Central memory CD8-positive, alpha-beta T cell (primary cell): ENCODE measurements at regions not wholly inside any gene's neighbourhood (a gene's known extent, or its start where the extent isn't known, plus 50 kb on each side); places are given as distances from the start of the nearest gene placed in this dataset.

Experiments
- ATAC-seq: fragments of 150-1000 bp; cut with Tn5 transposase; replicated peaks from 2 replicates; pipeline ENCODE4 v1.10.0; 2022; ENCODE audit warnings: mild to moderate bottlenecking, moderate FRiP score, moderate number of reproducible peaks; ENCODE audit not compliant: poor library complexity, severe bottlenecking; ENCODE audit errors: extremely low read depth
- DNase-seq, 2 donors: peaks; one replicate each; pipeline ENCODE4 v3.0.0; 2021; ENCODE audit warnings: low spot score in 2 of 2
- H3K27ac Mint-ChIP-seq: one replicate; pipeline ENCODE4 v1.8.0; 2022; ENCODE audit warnings: low read depth, mild to moderate bottlenecking, moderate library complexity, mixed read lengths
- H3K27me3 Mint-ChIP-seq: one replicate; pipeline ENCODE4 v1.8.0; 2022; ENCODE audit warnings: mixed read lengths
- H3K36me3 Mint-ChIP-seq: one replicate; pipeline ENCODE4 v1.8.0; 2022; ENCODE audit warnings: mild to moderate bottlenecking, moderate library complexity, mixed read lengths; ENCODE audit not compliant: insufficient read depth
- H3K4me1 Mint-ChIP-seq: one replicate; pipeline ENCODE4 v1.8.0; 2022; ENCODE audit warnings: mixed read lengths
- H3K4me3 Mint-ChIP-seq: one replicate; pipeline ENCODE4 v1.8.0; 2022; ENCODE audit warnings: mild to moderate bottlenecking, moderate library complexity, mixed read lengths
- H3K9me3 Mint-ChIP-seq: one replicate; pipeline ENCODE4 v1.8.0; 2022; ENCODE audit warnings: mixed read lengths

DNA sequence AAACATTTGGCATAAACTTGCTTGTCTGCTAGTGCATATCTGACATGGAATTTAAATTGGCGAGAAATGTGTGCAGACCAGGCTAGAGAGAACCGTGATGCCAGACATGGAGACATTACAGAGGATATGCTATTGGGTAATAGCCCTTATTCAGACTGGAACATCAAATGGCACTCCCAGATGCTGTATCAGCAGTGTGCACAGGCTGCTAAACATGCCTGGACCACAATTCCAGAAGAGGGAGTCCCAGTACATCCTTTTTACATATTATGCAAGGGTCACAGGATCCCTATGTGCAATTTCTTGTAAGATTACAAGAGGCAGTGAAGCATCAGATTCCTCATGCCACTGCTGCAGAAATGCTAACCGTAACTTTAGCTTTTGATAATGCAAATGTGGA is 354.5 kb upstream of the FOXG1 start:
- ATAC-seq: no peak
- Mint-ChIP-seq H3K9me3 (peaks cover 21% of the 10 kb centered on the region), H3K4me1 (no peaks in the 10 kb centered on the region), H3K4me3 (no peak overlapping the region), H3K36me3 (peaks cover 2% of the 10 kb centered on the region), H3K27ac (no peak overlapping the region), H3K27me3 (no peaks in the 10 kb centered on the region)
- DNase-seq: no peak

DNA sequence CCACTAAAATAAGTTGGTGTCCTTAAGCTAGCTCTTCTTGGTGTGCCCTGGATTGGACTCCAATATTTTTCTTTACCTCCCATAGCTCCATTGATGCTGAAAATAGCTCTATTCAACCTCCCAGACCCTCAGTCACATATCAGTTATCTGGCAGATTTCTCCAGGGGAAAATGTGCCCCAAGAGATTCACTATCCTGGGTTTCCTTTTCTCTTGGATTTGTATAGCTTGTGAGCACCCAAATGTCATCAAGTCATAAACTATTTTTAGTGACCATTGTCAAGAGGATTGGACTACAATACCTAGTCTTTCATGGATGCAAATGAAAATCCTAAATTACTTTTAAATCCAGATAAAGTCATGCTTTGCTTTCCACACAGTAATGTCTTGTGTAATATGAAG is 339.6 kb upstream of the FOXG1 start:
- no peak overlapping the region for H3K27ac Mint-ChIP-seq
- no peaks in the 10 kb centered on the region for H3K27me3 Mint-ChIP-seq
- ATAC-seq (no peak), DNase-seq (no peak)
- H3K4me1 Mint-ChIP-seq: no peaks in the 10 kb centered on the region
- peaks cover 8% of the 10 kb centered on the region for H3K9me3 Mint-ChIP-seq
- H3K36me3 Mint-ChIP-seq: peaks cover 2% of the 10 kb centered on the region
- no peak overlapping the region for H3K4me3 Mint-ChIP-seq

DNA sequence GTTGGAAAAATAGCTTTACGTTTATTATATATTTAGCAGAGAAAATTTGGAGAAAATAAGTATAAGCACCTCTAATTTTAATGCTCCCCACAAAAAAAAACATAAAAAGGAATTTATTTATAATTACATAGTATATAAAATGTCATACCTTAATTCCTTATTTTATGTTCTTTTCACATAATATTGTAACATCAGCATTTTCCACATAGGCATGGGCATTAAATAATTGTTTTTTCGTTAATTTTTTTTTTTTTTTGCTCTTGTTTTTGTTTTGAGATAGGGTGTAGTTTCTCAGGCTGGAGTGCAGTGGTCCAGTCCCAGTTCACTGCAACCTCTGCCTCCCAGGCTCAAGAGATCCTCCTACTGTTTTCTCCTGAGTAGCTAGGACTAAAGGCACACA is 329.8 kb upstream of the FOXG1 start:
- ATAC-seq (no peak), DNase-seq (no peak)
- Mint-ChIP-seq H3K4me1 (no peaks in the 10 kb centered on the region), H3K36me3 (no peaks in the 10 kb centered on the region), H3K27ac (no peak overlapping the region), H3K9me3 (peaks cover 18% of the 10 kb centered on the region), H3K27me3 (no peaks in the 10 kb centered on the region), H3K4me3 (no peak overlapping the region)

GRCh38 chr14:28461389-28461788 is 305.2 kb upstream of the FOXG1 start:
- H3K27me3 Mint-ChIP-seq: no peaks in the 10 kb centered on the region
- ATAC-seq (no peak), DNase-seq (no peak)
- H3K4me1 Mint-ChIP-seq: no peaks in the 10 kb centered on the region
- H3K9me3 Mint-ChIP-seq: peaks cover 34% of the 10 kb centered on the region
- no peak overlapping the region for H3K27ac Mint-ChIP-seq
- H3K4me3 Mint-ChIP-seq: no peak overlapping the region
- H3K36me3 Mint-ChIP-seq: no peaks in the 10 kb centered on the region

DNA sequence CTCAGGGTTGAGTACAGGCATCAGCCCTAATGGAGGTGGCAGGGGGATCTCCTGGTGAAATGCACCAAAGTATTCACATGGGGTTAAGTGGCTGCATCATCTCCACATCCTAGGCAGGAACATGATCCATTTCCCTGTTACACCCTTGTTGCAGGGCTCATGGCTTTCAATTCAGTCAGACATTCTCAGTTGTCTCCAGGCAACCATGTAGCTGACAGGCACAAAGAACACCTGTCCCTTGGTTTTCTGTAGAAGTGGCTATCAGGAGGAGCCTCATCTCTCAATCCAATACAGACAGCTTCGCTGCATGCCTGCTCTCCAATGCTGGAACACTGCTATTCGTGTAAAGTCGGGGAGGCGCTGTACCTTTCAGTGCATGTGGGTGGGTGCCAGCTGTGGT is 299.0 kb upstream of the FOXG1 start:
- Mint-ChIP-seq H3K27me3 (no peaks in the 10 kb centered on the region), H3K9me3 (peaks cover 24% of the 10 kb centered on the region), H3K27ac (no peak overlapping the region), H3K4me3 (no peak overlapping the region), H3K4me1 (no peaks in the 10 kb centered on the region), H3K36me3 (no peaks in the 10 kb centered on the region)
- ATAC-seq (no peak), DNase-seq (no peak)

- Mint-ChIP-seq H3K27me3 (no peaks in the 10 kb centered on the region), H3K4me3 (no peak overlapping the region)
- no peak for ATAC-seq
Observed at GRCh38 chr14:28468191-28469151, 298.1 kb upstream of the FOXG1 start.

GRCh38 chr14:28482251-28483040 is 284.1 kb upstream of the FOXG1 start:
- Mint-ChIP-seq H3K27me3 (no peaks in the 10 kb centered on the region), H3K9me3 (peaks cover 2% of the 10 kb centered on the region), H3K27ac (no peak overlapping the region), H3K4me1 (no peaks in the 10 kb centered on the region), H3K4me3 (no peak overlapping the region), H3K36me3 (no peaks in the 10 kb centered on the region)
- DNase-seq: no peak
- no peak for ATAC-seq

More at GRCh38 chr14:28468191-28469151, 298.1 kb upstream of the FOXG1 start:
- H3K36me3 Mint-ChIP-seq: peaks cover 1% of the 10 kb centered on the region
- peaks cover 23% of the 10 kb centered on the region for H3K9me3 Mint-ChIP-seq
- DNase-seq: no peak
- no peaks in the 10 kb centered on the region for H3K4me1 Mint-ChIP-seq
- no peak overlapping the region for H3K27ac Mint-ChIP-seq

- H3K4me1 Mint-ChIP-seq: no peaks in the 10 kb centered on the region
- H3K27me3 Mint-ChIP-seq: no peaks in the 10 kb centered on the region
- no peak for ATAC-seq
Observed at GRCh38 chr14:28483506-28483905, 283.1 kb upstream of the FOXG1 start.

GRCh38 chr14:28488684-28489083 is 277.9 kb upstream of the FOXG1 start:
- peaks cover 28% of the 10 kb centered on the region for H3K9me3 Mint-ChIP-seq
- ATAC-seq: no peak

More at GRCh38 chr14:28483506-28483905, 283.1 kb upstream of the FOXG1 start:
- H3K9me3 Mint-ChIP-seq: peaks cover 8% of the 10 kb centered on the region
- no peak overlapping the region for H3K4me3 Mint-ChIP-seq
- DNase-seq: no peak
- no peak overlapping the region for H3K27ac Mint-ChIP-seq
- no peaks in the 10 kb centered on the region for H3K36me3 Mint-ChIP-seq

DNA sequence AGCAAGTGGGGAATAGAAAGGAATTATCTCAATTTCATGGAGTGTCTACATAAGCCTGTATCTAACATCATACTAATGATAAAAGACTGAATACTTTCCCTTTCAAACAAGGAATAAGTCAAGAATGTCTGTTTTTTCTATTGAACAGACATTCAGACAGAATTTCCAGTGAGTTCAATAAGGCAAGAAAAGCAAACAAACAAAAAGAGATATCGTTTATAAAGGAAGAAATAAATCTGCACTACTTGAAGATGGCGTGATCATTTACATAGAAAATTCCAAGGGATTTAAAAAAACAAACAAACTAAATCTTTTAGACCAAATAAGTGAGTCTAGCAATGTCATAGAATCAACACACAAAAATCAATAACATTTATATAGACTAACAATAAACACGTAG is 273.1 kb upstream of the FOXG1 start:
- Mint-ChIP-seq H3K9me3 (peaks cover 25% of the 10 kb centered on the region), H3K27me3 (no peaks in the 10 kb centered on the region), H3K36me3 (no peaks in the 10 kb centered on the region), H3K27ac (no peak overlapping the region), H3K4me3 (no peak overlapping the region), H3K4me1 (no peaks in the 10 kb centered on the region)
- ATAC-seq (no peak), DNase-seq (no peak)

More at GRCh38 chr14:28488684-28489083, 277.9 kb upstream of the FOXG1 start:
- H3K4me3 Mint-ChIP-seq: no peak overlapping the region
- no peaks in the 10 kb centered on the region for H3K27me3 Mint-ChIP-seq
- no peaks in the 10 kb centered on the region for H3K36me3 Mint-ChIP-seq
- no peak for DNase-seq
- H3K4me1 Mint-ChIP-seq: no peaks in the 10 kb centered on the region
- H3K27ac Mint-ChIP-seq: no peak overlapping the region

- Mint-ChIP-seq H3K27ac (no peak overlapping the region), H3K36me3 (no peaks in the 10 kb centered on the region), H3K27me3 (no peaks in the 10 kb centered on the region), H3K4me1 (no peaks in the 10 kb centered on the region), H3K9me3 (peaks cover 19% of the 10 kb centered on the region), H3K4me3 (no peak overlapping the region)
- no peak for ATAC-seq
- DNase-seq: no peak
Observed at GRCh38 chr14:28494196-28494595, 272.4 kb upstream of the FOXG1 start.

DNA sequence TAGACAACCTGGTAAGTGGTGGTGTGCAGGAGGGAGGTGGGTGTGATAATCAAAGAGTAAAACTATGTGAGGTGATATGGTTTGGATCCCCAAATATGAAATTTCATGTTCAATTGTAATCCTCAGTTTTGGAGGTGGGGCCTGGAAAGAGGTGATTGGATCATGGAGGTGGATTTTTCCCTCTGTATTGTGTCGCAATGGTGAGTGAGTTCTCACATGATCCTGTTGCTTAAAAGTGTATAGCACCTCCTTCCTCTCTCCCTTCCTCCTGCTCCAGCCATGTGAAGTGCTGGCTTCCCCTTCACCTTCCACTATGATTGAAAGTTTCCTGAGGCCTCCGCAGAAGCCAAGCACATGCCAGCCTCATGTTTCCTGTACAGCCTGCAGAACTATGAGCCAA is 270.2 kb upstream of the FOXG1 start:
- no peak overlapping the region for H3K27ac Mint-ChIP-seq
- no peaks in the 10 kb centered on the region for H3K4me1 Mint-ChIP-seq
- H3K9me3 Mint-ChIP-seq: peaks cover 17% of the 10 kb centered on the region
- no peak overlapping the region for H3K4me3 Mint-ChIP-seq
- no peaks in the 10 kb centered on the region for H3K36me3 Mint-ChIP-seq
- ATAC-seq: no peak
- no peaks in the 10 kb centered on the region for H3K27me3 Mint-ChIP-seq
- no peak for DNase-seq

DNA sequence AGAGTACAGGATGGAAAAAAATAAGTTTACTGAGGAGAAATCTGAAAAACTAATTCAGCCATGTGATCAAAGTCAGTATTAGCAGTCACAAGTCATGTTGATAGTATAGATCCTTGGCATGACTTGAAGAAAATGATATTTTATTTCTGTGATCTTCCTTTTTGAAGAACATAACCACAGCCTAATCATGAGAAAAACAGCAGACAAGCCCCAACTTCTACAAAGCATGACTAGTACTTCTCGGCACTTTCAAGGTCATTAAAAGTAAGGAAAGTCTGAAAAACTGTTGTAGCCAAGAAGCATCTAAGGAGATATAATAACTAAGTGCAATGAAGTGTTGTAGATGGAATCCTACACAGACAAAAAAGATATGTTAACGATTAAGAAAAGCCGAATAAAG is 264.1 kb upstream of the FOXG1 start:
- H3K27me3 Mint-ChIP-seq: no peaks in the 10 kb centered on the region
- no peaks in the 10 kb centered on the region for H3K36me3 Mint-ChIP-seq
- H3K9me3 Mint-ChIP-seq: peaks cover 13% of the 10 kb centered on the region
- no peak for DNase-seq
- H3K4me1 Mint-ChIP-seq: no peaks in the 10 kb centered on the region
- no peak for ATAC-seq
- no peak overlapping the region for H3K4me3 Mint-ChIP-seq
- no peak overlapping the region for H3K27ac Mint-ChIP-seq
